RCC 7860 (cell line): ENCODE measurements at regions not wholly inside any gene's neighbourhood (a gene's known extent, or its start where the extent isn't known, plus 50 kb on each side); places are given as distances from the start of the nearest gene placed in this dataset.
A peak's percentile ranks its signal among the peaks of the same experiment; 100 is the strongest.

ENCODE experiments used
- DNase-seq: peaks from one replicate; pipeline ENCODE4 v3.0.0-alpha.2; 2015; ENCODE audit warnings: low spot score
- FAIRE-seq: peaks from 2 replicates; lab custom pipeline; 2012; peaks lifted over from hg19 to GRCh38; lab: Jason Lieb, UNC

- DNase-seq, result no peak
- no peak for FAIRE-seq
Measured at GRCh38 chr7:116083796-116084195, 53.2 kb upstream of the TFEC start.

GRCh38 chr7:116086547-116087045 is 56.0 kb upstream of the TFEC start:
- FAIRE-seq (no peak), DNase-seq (no peak)

GRCh38 chr7:116087291-116087690 is 56.7 kb upstream of the TFEC start:
- no peak for FAIRE-seq
- no peak for DNase-seq

GRCh38 chr7:116087984-116088383 is 57.4 kb upstream of the TFEC start:
- DNase-seq (no peak), FAIRE-seq (no peak)

- FAIRE-seq (no peak), DNase-seq (no peak)
Measured at GRCh38 chr7:116089293-116089692, 58.7 kb upstream of the TFEC start.

- DNase-seq (no peak), FAIRE-seq (no peak)
Measured at GRCh38 chr7:116093516-116094301, 63.1 kb upstream of the TFEC start.

GRCh38 chr7:116095396-116095795 is 64.8 kb upstream of the TFEC start:
- DNase-seq (no peak), FAIRE-seq (no peak)

GRCh38 chr7:116097365-116098009 is 66.9 kb upstream of the TFEC start:
- DNase-seq, result peak; percentile 95
- peak; percentile 94 for FAIRE-seq

- FAIRE-seq (no peak), DNase-seq (no peak)
Measured at GRCh38 chr7:116098175-116098574, 67.6 kb upstream of the TFEC start.

GRCh38 chr7:116100626-116101025 is 70.1 kb upstream of the TFEC start:
- no peak for DNase-seq
- FAIRE-seq, result no peak

- DNase-seq, result peak; percentile 11
Measured at GRCh38 chr7:116101704-116102103, 71.1 kb upstream of the TFEC start.

GRCh38 chr7:116111475-116111874 is 80.9 kb upstream of the TFEC start:
- DNase-seq (no peak), FAIRE-seq (no peak)

More at GRCh38 chr7:116101704-116102103, 71.1 kb upstream of the TFEC start:
- FAIRE-seq, result peak; percentile 64

GRCh38 chr7:116113310-116113709 is 82.7 kb upstream of the TFEC start:
- FAIRE-seq (no peak), DNase-seq (no peak)

- DNase-seq (no peak), FAIRE-seq (no peak)
Measured at GRCh38 chr7:116120839-116121238, 89.5 kb upstream of the TES start.

GRCh38 chr7:116122972-116123595 is 87.3 kb upstream of the TES start:
- DNase-seq (peak; percentile 41), FAIRE-seq (peak; percentile 78)

GRCh38 chr7:116128139-116128538 is 82.2 kb upstream of the TES start:
- no peak for DNase-seq
- FAIRE-seq, result peak; percentile 27

GRCh38 chr7:116135306-116135705 is 75.0 kb upstream of the TES start:
- FAIRE-seq, result no peak

GRCh38 chr7:116138202-116138801 is 72.0 kb upstream of the TES start:
- peak; percentile 69 for DNase-seq
- FAIRE-seq, result peak; percentile 92

More at GRCh38 chr7:116135306-116135705, 75.0 kb upstream of the TES start:
- DNase-seq, result no peak

GRCh38 chr7:116139007-116139406 is 71.3 kb upstream of the TES start:
- FAIRE-seq, result no peak
- DNase-seq, result no peak

- no peak for FAIRE-seq
Measured at GRCh38 chr7:116139807-116140206, 70.5 kb upstream of the TES start.

GRCh38 chr7:116142374-116142773 is 68.0 kb upstream of the TES start:
- no peak for DNase-seq
- no peak for FAIRE-seq

More at GRCh38 chr7:116139807-116140206, 70.5 kb upstream of the TES start:
- no peak for DNase-seq
